ENCODE measurements at regions not wholly inside any gene's neighbourhood (a gene's known extent, or its start where the extent isn't known, plus 50 kb on each side); places are given as distances from the start of the nearest gene placed in this dataset.

GRCh38 chr14:49218436-49219092, 367.6 kb downstream of the RPS29 start:
- H3K4me3 ChIP-seq: no peak overlapping the region
- no peaks in the 10 kb centered on the region for H3K27me3 ChIP-seq
- H3K9me3 ChIP-seq: no peaks in the 10 kb centered on the region
- H3K36me3 ChIP-seq: no peaks in the 10 kb centered on the region
- H3K4me1 ChIP-seq: no peaks in the 10 kb centered on the region
- no peaks in the 10 kb centered on the region for H4K20me1 ChIP-seq
- no peak for TF ChIP-seq Cebpa-rat (IDR thresholded peaks at IDR 0.05)
- no peak overlapping the region for H3K27ac ChIP-seq
- H3K4me2 ChIP-seq: no peak overlapping the region
- no peak overlapping the region for H3K9ac ChIP-seq

GRCh38 chr14:49212721-49213120, 373.5 kb downstream of the RPS29 start:
- no peaks in the 10 kb centered on the region for H4K20me1 ChIP-seq
- no peak for TF ChIP-seq Cebpa-rat (IDR thresholded peaks at IDR 0.05)
- H3K36me3 ChIP-seq: no peaks in the 10 kb centered on the region
- H3K4me2 ChIP-seq: no peak overlapping the region
- H3K9me3 ChIP-seq: no peaks in the 10 kb centered on the region
- no peak overlapping the region for H3K27ac ChIP-seq
- H3K4me3 ChIP-seq: no peak overlapping the region
- H3K4me1 ChIP-seq: no peaks in the 10 kb centered on the region
- no peaks in the 10 kb centered on the region for H3K27me3 ChIP-seq
- no peak overlapping the region for H3K9ac ChIP-seq

DNA sequence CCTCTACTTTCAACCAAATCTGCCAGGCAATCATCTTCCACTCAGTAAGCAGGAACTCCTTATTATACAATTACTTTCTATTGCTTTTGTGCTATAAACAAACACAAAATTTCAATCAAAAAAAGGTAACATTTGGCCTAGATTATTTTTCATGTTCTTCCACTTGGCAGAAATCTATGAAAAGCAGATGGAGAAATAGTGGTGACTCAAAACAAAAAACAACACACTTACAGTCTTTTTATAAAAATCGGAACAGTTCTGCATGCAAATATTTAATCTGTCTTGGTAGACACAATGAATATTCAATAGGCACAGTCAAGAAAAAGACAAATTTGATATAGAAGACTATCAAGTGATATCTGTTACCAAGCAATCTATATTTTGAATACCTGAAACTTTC, 376.8 kb downstream of the RPS29 start:
- no peak overlapping the region for H3K27ac ChIP-seq
- no peaks in the 10 kb centered on the region for H3K4me1 ChIP-seq
- H4K20me1 ChIP-seq: no peaks in the 10 kb centered on the region
- H3K36me3 ChIP-seq: no peaks in the 10 kb centered on the region
- no peak overlapping the region for H3K4me3 ChIP-seq
- no peak for TF ChIP-seq Cebpa-rat (IDR thresholded peaks at IDR 0.05)
- no peaks in the 10 kb centered on the region for H3K9me3 ChIP-seq
- H3K4me2 ChIP-seq: no peak overlapping the region
- H3K9ac ChIP-seq: no peak overlapping the region
- H3K27me3 ChIP-seq: no peaks in the 10 kb centered on the region

DNA sequence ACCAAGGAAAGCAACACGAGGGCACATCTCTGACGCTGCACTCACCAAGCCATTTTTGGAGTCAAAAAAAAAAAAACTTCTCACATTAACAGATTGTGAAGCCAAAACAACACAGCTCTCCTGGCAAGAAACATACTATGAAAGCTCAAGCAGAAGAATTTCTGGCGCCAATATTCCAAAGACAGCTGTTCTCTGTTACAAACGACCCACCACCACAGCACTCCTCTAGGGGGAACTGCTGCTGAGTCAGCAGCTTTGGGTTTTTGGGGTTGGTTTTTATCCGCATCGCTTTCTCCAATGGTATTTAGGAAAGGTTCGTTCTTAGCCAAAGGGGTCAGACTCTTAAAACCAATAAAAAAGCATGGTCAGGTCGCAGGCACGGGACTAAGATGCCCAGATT, 379.4 kb downstream of the RPS29 start:
- Histone ChIP-seq H3K9ac (no peak overlapping the region), H3K4me3 (no peak overlapping the region), H3K9me3 (no peaks in the 10 kb centered on the region), H3K4me1 (no peaks in the 10 kb centered on the region), H3K27me3 (no peaks in the 10 kb centered on the region), H4K20me1 (no peaks in the 10 kb centered on the region), H3K36me3 (no peaks in the 10 kb centered on the region), H3K4me2 (no peak overlapping the region), H3K27ac (no peak overlapping the region)
- TF ChIP-seq Cebpa-rat (IDR thresholded peaks at IDR 0.05): no peak

DNA sequence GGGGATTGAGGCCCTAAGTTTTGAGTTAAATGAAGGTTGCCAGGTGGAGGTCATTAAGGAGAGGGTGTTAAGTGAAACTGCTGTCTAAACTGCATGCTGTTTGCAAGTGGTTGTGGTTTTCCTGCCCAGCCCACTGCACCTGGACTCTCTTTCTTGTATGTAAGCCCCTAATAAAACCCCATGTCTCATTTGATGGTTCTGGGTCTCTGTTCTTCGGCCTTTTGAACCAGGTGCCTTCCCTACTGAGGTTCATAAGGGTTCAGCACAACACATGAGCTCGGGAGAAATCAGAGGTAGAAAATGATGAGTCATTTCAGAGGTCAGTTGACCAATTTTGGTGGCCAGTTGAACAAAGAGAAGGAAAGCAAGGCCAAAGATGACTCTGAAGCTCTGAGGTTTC, 382.5 kb downstream of the RPS29 start:
- no peaks in the 10 kb centered on the region for H3K36me3 ChIP-seq
- no peak for TF ChIP-seq Cebpa-rat (IDR thresholded peaks at IDR 0.05)
- H3K4me2 ChIP-seq: no peak overlapping the region
- H3K9me3 ChIP-seq: no peaks in the 10 kb centered on the region
- no peak overlapping the region for H3K9ac ChIP-seq
- H3K4me1 ChIP-seq: no peaks in the 10 kb centered on the region
- no peaks in the 10 kb centered on the region for H3K27me3 ChIP-seq
- H3K27ac ChIP-seq: no peak overlapping the region
- no peaks in the 10 kb centered on the region for H4K20me1 ChIP-seq
- H3K4me3 ChIP-seq: no peak overlapping the region

DNA sequence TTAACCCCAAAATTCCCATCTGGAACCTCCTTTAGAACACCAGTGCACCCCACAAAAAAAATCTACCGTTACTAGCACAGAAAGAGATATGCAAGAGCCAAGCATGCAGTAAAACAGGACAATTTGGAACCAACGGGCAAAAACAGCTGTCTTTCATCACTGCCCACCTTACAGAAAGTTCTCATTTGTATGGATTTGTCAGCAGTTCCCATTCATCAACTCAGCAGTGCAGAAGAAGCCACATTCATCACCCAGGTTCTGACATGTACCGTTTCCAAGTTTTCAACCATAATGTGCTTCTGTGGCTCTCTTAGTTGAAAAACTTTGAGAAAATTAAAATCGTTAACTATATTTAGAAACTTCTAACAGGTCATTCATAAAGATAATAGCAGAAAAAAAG, 387.0 kb downstream of the RPS29 start:
- Histone ChIP-seq H3K4me2 (no peak overlapping the region), H3K27me3 (no peaks in the 10 kb centered on the region), H4K20me1 (no peaks in the 10 kb centered on the region), H3K4me1 (no peaks in the 10 kb centered on the region), H3K4me3 (no peak overlapping the region), H3K9me3 (no peaks in the 10 kb centered on the region), H3K9ac (no peak overlapping the region), H3K36me3 (no peaks in the 10 kb centered on the region), H3K27ac (no peak overlapping the region)
- no peak for TF ChIP-seq Cebpa-rat (IDR thresholded peaks at IDR 0.05)

GRCh38 chr14:49196327-49196726, 389.9 kb downstream of the RPS29 start:
- Histone ChIP-seq H3K4me2 (no peak overlapping the region), H3K36me3 (no peaks in the 10 kb centered on the region), H3K9me3 (no peaks in the 10 kb centered on the region), H3K9ac (no peak overlapping the region), H3K27ac (no peak overlapping the region), H3K27me3 (no peaks in the 10 kb centered on the region), H3K4me3 (no peak overlapping the region), H3K4me1 (peaks cover 9% of the 10 kb centered on the region), H4K20me1 (no peaks in the 10 kb centered on the region)
- no peak for TF ChIP-seq Cebpa-rat (IDR thresholded peaks at IDR 0.05)

GRCh38 chr14:49194067-49194466, 392.1 kb downstream of the RPS29 start:
- Histone ChIP-seq H3K27ac (0 out of 2 replicates have a peak overlapping the region, but pooled peaks have one; percentile 1), H4K20me1 (no peaks in the 10 kb centered on the region), H3K9ac (no peak overlapping the region), H3K27me3 (no peaks in the 10 kb centered on the region), H3K9me3 (no peaks in the 10 kb centered on the region), H3K4me3 (no peak overlapping the region), H3K36me3 (no peaks in the 10 kb centered on the region), H3K4me2 (peak overlapping the region; percentile 36; the same call in 1 of the 2 replicates), H3K4me1 (peaks cover 9% of the 10 kb centered on the region)
- no peak for TF ChIP-seq Cebpa-rat (IDR thresholded peaks at IDR 0.05)

DNA sequence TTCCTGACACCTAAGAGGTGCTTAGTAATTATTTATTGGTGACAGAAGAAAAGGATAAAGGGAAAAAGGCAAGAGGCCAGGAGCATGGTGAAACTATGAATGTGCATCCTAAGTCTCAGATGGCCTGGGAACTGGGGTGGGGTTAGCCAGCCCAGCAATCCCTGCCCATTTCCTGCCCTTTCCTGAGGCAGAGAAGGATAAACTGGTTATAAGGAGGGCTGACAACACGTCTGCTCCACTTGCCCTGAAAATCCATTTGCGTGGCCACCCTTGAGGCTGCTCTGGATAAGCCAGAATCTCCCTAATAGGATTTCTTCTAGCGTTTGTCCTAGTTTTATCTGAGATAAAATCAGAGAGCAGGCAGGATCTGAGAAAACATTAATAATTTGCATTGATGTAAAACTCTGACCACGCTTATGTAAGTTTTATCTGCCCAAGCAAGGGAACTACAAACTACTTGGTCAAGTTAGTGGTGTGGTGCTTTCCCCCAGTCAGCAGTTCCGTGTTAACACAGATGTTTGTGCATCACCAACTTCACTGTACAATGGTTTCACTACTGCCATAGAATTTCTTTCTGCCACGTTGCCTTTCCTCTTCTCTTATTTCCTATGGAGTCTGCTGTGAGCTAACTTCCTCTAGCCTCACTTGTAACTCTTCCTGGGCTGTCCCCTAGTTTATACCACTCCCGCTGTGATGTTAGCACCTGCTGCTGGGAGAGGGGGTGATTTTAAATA, 392.7 kb downstream of the RPS29 start:
- Histone ChIP-seq H3K9ac (no peak overlapping the region), H3K9me3 (no peaks in the 10 kb centered on the region), H3K4me1 (peaks cover 9% of the 10 kb centered on the region), H3K4me2 (peak overlapping the region; percentile 36; the same call in 1 of the 2 replicates), H3K27ac (0 out of 2 replicates have a peak overlapping the region, but pooled peaks have one; percentile 1), H3K27me3 (no peaks in the 10 kb centered on the region), H3K36me3 (no peaks in the 10 kb centered on the region), H4K20me1 (no peaks in the 10 kb centered on the region), H3K4me3 (no peak overlapping the region)
- no peak for TF ChIP-seq Cebpa-rat (IDR thresholded peaks at IDR 0.05)

DNA sequence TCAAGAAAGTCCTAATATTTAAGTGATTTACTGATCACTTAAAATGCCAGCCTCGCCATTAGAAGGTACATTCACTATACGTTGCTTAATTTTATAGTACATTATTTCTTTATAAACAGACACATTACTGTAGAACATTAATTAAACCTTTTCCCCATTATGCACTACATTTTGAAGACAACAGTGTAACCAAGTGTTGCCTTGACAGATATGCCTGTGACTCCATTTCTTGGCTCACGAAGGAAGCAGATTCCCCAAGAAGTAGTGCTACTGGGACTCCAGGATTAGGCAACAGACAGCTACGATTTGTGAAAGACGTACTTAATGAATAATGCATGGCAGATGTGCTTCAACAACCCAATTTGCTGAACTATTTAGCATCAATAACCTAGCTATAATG, 394.8 kb downstream of the RPS29 start:
- no peak overlapping the region for H3K4me3 ChIP-seq
- no peak overlapping the region for H3K4me2 ChIP-seq
- no peaks in the 10 kb centered on the region for H3K36me3 ChIP-seq
- TF ChIP-seq Cebpa-rat (IDR thresholded peaks at IDR 0.05): no peak
- H3K27me3 ChIP-seq: no peaks in the 10 kb centered on the region
- no peaks in the 10 kb centered on the region for H4K20me1 ChIP-seq
- H3K9me3 ChIP-seq: no peaks in the 10 kb centered on the region
- H3K4me1 ChIP-seq: peaks cover 9% of the 10 kb centered on the region
- no peak overlapping the region for H3K27ac ChIP-seq
- no peak overlapping the region for H3K9ac ChIP-seq
